Right hindlimb (tissue), 1 donor: ENCODE measurements at regions not wholly inside any gene's neighbourhood (a gene's known extent, or its start where the extent isn't known, plus 50 kb on each side); places are given as distances from the start of the nearest gene placed in this dataset.
"Not testable (repeated sequence)": the region's sequence is repeated elsewhere in the genome, so short reads cannot be mapped to it uniquely, and the experiment has no call there.

Experiments
- DNase-seq: peaks from one replicate; pipeline ENCODE4 v3.0.0-alpha.2; 2018

- DNase-seq = no peak
Measured at GRCh38 chrX:84611843-84612636, 109.8 kb upstream of the HDX start.

GRCh38 chrX:84634201-84634782, 132.0 kb upstream of the HDX start:
- DNase-seq = no peak

- no peak for DNase-seq
Measured at GRCh38 chrX:84666086-84666485, 163.8 kb upstream of the HDX start.

GRCh38 chrX:84690228-84690627, 188.0 kb upstream of the HDX start:
- no peak for DNase-seq

- DNase-seq = no peak
Measured at GRCh38 chrX:84709987-84710386, 207.7 kb upstream of the HDX start.

- no peak for DNase-seq
Measured at GRCh38 chrX:84710611-84711010, 208.4 kb upstream of the HDX start.

- DNase-seq = no peak
Measured at GRCh38 chrX:84712621-84713020, 210.4 kb upstream of the HDX start.

GRCh38 chrX:84715315-84715714, 213.1 kb upstream of the HDX start:
- DNase-seq = no peak

- no peak for DNase-seq
Measured at GRCh38 chrX:84717343-84717742, 215.1 kb upstream of the HDX start.

GRCh38 chrX:84721416-84721815, 219.2 kb upstream of the HDX start:
- no peak for DNase-seq

GRCh38 chrX:84724576-84724975, 222.3 kb upstream of the HDX start:
- no peak for DNase-seq

- no peak for DNase-seq
Measured at GRCh38 chrX:84729408-84729807, 227.2 kb upstream of the HDX start.

- no peak for DNase-seq
Measured at GRCh38 chrX:84729809-84730208, 227.6 kb upstream of the HDX start.

- DNase-seq = no peak
Measured at GRCh38 chrX:84735025-84735424, 232.8 kb upstream of the HDX start.

- DNase-seq = no peak
Measured at GRCh38 chrX:84737471-84737871, 235.2 kb upstream of the HDX start.

- no peak for DNase-seq
Measured at GRCh38 chrX:84747516-84747915, 245.3 kb upstream of the HDX start.

- DNase-seq = no peak
Measured at GRCh38 chrX:84748965-84749656, 246.9 kb upstream of the HDX start.

GRCh38 chrX:84760560-84760959, 243.1 kb upstream of the APOOL start:
- no peak for DNase-seq

- DNase-seq = no peak
Measured at GRCh38 chrX:84796321-84796720, 207.4 kb upstream of the APOOL start.

- no peak for DNase-seq
Measured at GRCh38 chrX:84830836-84831235, 172.8 kb upstream of the APOOL start.

GRCh38 chrX:84846541-84846940, 157.1 kb upstream of the APOOL start:
- not testable (repeated sequence) for DNase-seq

- not testable (repeated sequence) for DNase-seq
Measured at GRCh38 chrX:84851183-84851582, 152.5 kb upstream of the APOOL start.

- DNase-seq = not testable (repeated sequence)
Measured at GRCh38 chrX:84856791-84857190, 146.9 kb upstream of the APOOL start.

- not testable (repeated sequence) for DNase-seq
Measured at GRCh38 chrX:84858771-84859170, 144.9 kb upstream of the APOOL start.
